ENCODE measurements at regions not wholly inside any gene's neighbourhood (a gene's known extent, or its start where the extent isn't known, plus 50 kb on each side); places are given as distances from the start of the nearest gene placed in this dataset.

DNA sequence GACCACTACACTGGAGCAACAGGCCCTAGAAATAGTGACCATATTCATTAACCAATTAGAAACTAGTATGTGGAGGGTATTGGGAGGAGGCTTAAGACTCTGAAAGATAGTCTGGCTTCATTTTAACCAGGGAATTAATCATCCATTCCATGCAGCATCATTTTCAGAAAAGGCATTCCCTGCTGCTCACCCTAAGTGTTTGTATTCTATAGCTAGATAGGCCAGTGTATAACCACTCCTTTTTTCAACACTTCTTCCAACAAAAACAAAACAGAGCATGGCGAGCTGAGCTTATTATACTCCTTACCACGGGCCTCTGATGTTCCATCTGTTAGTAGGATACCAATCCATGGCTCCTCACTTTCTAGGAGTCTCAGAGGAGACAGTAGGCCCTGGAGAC, 112.0 kb upstream of the PKDCC start:
- whole genome bisulfite sequencing, 3 donors: 57 to 82% (median 68%) methylated on average over 2 of the region's 2 CpGs
- H3K27ac ChIP-seq (ENCODE audit: low read depth, low read length): no peak overlapping the region

DNA sequence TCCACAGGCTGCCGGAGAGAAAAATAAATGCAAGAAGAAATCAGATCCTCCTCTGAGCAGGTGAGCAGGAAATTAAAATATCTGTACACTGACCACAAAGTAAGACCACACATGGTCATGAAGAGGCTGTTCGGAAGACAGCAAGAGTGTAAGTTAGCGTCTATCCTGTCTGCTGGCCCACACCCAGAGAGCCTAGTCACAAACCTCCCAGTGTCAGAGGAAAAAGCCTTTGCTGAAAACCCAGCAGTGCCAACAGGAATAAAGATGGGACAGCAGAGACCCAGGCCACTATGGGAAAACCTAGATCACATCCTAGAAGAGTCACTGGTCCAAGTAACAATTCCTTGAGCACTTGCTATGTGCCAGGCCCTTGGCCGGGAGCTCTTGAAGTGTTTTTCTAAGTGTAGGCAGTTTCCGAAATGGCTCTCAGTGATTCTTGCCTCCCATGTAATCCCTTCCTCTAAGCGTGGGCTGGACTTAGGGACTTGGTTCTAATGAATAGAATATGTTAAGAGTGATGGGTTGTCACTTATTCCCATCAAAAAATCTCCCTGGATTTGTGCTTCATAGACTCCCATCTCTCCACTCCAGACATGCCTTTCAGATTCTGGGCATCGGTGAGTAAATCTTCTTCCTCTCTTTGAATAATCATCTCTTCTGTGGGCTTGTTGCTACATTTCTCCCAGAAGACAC, 110.9 kb upstream of the PKDCC start:
- H3K27ac ChIP-seq (ENCODE audit: low read depth, low read length): no peak overlapping the region

DNA sequence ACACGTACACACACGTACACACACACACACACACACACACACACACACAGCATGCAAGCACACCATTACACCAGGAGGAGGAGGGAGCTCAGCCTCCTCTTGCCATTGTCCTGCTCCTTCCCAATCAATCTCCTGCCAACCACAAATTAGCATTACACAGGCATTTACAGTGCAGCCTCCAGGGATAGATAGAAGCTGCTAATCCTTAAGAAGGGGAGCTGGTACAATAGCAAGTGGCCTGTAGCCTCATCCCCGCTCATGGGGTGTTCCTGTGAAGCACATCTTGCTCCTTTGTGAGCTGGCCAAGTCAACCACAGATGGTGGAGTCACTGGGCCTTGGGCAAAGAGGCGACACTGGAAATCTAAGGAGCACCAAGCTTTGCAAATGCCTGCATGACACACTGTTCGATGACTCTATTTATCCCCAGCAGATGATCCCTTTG, 110.3 kb upstream of the PKDCC start:
- WGBS, 3 donors: 66 to 74% (median 69%) methylated on average over 5 of the region's 5 CpGs

More for the DNA sequence above, 110.9 kb upstream of the PKDCC start:
- 78 to 86% (median 84%) methylated on average over 7 of the region's 7 CpGs for WGBS, 3 donors

DNA sequence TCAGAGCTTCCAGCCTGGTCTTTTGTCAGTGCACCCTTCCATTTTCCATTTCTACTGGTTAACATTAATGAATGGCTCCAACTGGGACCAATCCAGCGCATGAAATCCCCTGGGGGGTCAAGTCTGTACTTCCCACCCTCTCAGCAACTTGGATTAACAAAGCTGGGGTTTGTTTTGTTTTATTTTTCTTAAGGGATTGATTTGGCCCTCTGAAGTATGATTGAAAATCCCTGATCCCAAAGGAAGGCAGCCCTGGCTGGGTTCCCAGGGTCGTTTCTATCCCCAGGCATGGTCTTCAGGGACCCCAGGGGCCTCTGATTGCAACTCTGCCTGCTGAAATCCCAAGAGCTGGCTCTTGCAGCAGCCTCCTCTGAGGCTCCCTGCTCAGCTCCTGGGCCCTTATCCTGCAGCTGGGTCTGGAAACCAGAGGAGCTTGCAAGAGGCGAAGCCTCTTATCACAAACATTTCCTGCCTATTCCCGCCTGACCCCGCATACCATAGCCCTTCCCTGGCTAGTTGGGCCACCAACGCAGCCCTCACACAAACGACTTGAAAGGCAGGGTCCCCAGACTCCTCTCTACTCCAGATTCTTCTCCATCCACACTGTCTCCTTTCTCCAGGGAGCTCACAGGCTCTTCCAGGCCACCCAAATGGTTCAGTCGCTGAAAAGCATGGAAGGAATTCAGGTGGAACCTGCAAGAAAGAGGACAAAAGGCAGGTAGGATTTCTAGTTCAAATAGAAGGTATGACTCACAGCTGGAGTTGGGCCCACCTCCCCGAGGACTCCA, 109.7 kb upstream of the PKDCC start:
- H3K27ac ChIP-seq (ENCODE audit: low read depth, low read length): no peak overlapping the region

More for the DNA sequence above, 110.3 kb upstream of the PKDCC start:
- H3K27ac ChIP-seq (ENCODE audit: low read depth, low read length): no peak overlapping the region

DNA sequence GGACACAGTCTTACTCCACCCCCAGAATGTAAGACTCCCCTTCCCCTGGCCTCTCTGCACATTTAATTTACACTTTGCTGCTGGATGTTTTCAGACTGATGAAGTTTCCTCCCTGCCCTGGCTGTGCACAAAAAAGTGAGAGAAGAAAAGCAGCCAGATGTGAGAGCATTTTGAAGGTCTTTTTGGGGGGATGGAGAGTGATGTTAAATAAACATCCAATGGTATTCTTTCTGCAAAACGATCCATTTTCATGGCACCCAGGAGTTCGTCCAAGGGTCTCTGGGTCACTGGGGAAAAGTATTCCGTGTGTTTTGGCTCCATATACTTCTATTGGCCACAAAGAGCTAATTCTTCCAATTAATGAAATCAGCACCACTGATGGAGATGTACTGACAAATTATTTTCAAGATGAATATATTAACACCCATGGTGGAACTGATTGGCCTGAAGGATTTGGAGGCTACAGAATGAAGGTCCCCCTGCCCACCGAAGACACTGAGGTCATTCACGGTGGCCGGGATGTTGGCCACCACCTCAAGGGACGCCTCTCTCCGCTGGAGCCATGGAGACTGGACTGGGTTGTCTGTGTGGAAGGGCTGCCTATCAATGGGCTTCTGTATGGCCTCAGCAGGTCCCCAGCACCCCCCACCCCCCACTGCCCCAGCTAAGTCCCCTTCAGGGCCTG, 107.6 kb upstream of the PKDCC start:
- 56 to 60% (median 60%) methylated on average over 8 of the region's 8 CpGs for WGBS, 3 donors
- H3K27ac ChIP-seq (ENCODE audit: low read depth, low read length): no peak overlapping the region

More for the DNA sequence above, 109.7 kb upstream of the PKDCC start:
- WGBS, 3 donors: 34 to 44% (median 44%) methylated on average over 9 of the region's 9 CpGs

DNA sequence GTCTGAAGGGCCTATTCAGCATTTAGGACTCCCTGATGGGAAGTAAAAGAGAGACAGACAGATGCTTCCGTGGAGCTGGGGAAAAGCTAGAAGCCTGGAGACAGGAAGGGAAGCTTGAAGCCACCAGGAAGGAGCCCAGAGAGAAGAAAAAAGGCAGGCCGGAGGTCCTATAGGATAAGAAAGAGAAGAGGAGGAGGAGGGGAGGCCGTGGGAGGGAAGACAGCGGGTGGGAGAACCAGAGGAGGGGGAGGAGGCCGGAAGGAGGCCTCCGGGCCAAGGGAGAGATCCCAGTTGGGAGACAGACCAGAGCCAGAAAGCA, 107.1 kb upstream of the PKDCC start:
- WGBS, 3 donors: 37 to 53% (median 41%) methylated on average over 6 of the region's 6 CpGs
- no peak overlapping the region for H3K27ac ChIP-seq (ENCODE audit: low read depth, low read length)

DNA sequence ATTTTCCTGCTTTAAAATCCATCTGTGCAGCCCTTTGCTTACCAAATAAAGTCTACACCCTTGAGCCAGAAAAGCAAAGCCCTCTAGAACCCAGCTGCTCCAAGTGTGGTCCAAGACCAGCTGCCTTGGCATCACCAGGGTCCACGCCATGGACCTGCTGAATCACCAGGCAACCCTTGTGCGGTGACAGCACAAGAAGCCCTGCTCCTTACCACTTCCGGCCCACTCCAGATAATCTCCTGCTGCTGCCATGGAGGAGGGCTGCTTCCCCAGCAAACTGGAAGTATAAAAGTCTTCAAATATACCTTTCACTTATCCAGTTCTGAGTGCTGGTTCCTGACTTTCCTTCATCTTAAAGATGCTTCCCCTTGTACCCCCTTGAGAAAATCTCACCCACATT, 106.0 kb upstream of the PKDCC start:
- 70 to 92% (median 78%) methylated on average over 3 of the region's 3 CpGs for WGBS, 3 donors
- no peak overlapping the region for H3K27ac ChIP-seq (ENCODE audit: low read depth, low read length)

DNA sequence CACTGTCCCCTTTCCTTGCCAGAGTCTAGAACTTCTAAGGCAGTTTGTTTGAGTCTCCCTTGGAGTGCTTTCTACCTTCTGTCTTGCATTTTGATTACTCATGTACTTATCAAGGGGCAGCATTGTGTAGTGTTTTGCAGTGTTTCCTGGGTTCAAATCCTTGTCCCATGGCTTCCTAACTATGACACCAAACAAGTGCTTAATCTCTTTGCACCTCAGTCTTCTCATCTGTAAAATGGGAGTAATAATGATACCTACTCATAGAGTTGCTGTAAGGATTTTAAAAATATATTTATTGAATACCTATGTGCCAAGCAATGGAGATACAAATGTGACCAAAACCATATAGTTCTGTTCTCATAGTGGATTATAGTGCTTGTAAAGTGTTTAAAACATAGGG, 105.5 kb upstream of the PKDCC start:
- H3K27ac ChIP-seq (ENCODE audit: low read depth, low read length): no peak overlapping the region

DNA sequence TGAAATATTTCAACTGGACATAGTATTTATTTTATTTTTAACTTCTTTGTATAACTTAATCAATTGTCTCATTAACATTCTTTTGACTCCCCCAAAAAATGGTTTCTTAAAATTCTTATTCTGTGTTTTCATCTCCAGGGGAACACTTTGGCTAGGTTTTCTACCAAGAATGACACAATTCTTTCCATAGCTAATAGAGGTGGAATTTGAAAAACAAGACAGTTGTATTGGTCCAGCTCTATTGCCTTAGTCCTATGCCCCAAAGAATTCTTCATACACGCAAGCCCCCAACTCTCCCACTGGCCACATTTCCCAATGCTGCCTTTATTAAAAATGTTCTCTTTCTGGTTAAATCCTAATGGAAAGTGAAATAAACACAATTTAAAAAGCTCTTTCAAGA, 104.7 kb upstream of the PKDCC start:
- no peak overlapping the region for H3K27ac ChIP-seq (ENCODE audit: low read depth, low read length)
- 61 to 90% (median 67%) methylated on average over 1 of the region's 1 CpG for WGBS, 3 donors

DNA sequence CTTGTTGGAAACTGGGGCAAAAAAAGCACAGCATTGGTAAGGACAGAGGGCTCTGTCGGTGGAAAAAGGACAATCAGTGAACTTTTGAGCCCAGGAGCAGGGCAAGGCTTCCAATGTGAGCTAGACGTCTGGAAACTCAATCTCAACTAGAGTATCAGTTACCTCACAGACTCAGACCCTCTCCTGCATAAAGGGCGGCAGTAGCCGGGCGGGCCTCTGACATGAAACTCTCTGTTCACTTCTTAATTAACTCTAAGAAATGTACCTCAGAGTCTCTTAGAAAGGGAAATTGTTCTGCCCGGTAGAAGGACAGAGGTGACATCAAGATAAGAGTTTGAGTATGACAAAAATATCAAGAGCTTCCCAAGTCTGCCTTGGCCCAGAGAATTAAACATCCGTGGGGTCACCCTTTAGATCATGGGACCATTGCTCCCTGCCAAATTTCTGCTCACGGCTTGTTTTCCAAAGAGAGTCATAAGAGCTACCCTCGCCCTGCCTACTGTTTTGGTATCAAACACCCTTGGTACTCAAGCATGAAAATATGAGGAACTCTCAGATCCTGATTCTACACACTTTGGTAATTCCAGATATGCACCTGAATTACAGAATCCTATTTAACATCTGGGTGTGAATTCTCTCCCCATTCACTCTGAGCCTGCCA, 103.5 kb upstream of the PKDCC start:
- WGBS, 3 donors: 77 to 85% (median 82%) methylated on average over 9 of the region's 9 CpGs
- H3K27ac ChIP-seq (ENCODE audit: low read depth, low read length): no peak overlapping the region

DNA sequence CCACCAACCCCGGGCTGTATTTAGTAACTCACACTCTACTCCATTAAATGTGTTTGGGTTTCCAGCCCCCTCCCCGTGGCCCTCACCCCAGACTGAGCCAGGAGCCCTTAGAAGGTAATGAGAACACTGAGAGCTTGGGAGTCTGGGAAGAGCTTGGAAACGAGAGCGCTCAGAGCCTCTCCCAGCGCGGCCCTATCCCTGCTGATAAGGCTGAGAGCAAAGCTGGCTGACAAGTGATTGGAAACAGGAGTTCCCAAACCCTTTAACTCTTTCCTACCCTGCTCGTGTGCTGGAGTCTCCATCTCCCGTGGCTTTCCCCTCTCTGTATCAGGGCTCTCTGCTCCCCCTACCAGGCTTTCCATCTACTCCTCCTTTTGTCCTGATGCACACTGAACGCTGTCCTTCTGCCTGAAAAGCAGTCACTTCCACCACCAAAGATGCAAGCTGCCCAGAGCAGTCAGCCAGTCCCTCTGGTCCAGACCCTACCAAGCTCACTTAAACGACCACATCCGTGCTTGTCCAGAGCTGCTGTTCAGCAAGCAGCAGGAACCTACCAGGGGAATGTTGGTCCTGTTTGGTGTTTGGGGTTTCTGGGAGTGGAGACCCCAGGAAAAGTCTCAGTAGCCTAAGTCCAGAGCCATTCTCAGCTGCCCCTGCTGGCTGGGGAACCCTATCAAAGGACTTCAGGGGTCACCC, 100.0 kb upstream of the PKDCC start:
- 17 to 38% (median 27%) methylated on average over 11 of the region's 11 CpGs for WGBS, 3 donors
- no peak overlapping the region for H3K27ac ChIP-seq (ENCODE audit: low read depth, low read length)

DNA sequence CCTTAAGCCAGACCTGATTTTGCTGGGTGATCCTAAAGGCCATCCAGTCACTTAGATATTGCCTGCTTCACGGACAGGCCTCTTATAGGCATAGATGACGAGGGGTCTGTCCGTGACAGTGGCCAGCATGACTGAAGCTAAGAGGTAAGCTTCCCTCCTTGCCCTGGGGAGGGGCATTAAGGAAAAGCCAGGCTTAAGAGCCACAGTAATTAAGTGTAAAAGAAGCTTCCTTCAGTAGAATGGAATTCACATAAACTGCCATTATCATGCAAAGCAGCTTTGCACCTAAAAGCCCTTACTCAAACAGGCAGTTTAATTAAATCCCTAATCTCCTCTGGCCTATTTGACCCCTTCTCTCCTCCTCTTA, 99.4 kb upstream of the PKDCC start:
- WGBS, 3 donors: 74 to 92% (median 88%) methylated on average over 3 of the region's 3 CpGs
- H3K27ac ChIP-seq (ENCODE audit: low read depth, low read length): no peak overlapping the region

DNA sequence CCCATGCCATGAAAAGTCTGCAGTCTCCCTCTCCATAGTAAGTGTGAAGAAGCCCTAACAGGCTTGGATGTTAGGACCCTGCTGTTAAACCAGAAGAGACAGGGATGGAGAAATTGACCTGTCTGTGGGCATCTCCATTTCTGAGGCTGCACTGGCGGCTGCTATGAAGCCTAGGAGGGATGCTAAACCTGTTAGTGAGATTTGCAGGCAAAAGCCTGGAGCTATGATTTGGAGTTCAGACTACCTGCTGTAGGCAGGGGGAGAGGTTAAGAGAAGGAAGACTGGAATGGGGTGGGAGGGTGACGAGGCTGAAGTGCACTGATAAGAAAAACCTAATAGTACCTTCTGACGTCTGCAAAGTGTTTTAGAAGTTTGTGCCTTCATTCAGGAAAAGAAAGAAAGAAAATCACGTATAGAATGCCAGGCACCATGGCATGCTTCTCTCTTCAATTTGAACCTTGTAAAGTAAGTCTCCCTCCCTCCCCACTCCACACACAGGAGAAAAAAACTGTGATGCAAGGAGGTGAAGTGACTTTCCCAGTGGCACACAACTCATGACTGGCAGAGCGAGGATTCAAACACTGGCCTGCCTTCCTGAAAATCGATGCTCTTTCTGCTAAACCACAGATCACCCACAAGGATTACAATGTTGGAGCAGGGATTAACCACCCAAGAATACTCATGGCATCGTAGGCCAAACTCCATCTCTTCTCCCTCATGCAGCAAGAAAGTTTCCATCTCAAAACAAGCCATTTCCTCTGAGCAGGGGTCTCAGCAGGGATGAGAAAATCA, 98.5 kb upstream of the PKDCC start:
- 67 to 76% (median 68%) methylated on average over 7 of the region's 7 CpGs for WGBS, 3 donors
- no peak overlapping the region for H3K27ac ChIP-seq (ENCODE audit: low read depth, low read length)

DNA sequence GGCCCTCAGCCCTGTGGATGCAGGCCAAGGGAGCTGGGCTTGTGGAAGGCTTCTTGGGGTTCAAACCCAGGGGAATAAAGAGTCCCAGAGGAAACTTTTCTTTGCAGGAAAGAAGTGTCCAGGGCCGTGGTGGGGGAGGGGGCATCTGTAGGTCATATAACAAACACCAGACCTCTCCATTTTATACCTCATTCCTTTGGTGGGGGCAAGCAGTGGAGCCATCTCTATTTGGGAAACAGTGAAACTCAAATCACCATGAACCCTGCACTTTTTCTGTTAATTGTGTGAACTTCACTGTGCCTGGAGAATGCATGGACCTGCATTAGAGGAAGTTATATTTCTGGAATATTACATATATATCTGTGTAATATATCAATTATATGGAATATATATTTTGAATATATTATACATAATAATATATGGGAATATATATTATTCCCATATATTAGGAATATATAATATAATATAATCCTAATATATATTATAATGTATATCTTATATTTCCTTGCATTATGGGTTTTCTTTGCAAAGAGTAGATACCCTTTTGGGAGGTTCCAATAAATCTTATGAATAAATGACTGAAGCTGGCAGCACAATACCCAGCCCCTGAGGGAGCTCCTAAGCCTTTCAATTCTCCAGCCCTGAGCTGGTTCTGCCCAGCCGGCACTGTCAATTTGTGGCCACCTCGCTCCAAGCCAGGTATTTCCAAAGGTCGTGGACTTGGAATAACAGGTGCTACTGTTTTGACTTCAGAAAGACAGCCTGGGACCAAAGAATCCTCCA, 97.7 kb upstream of the PKDCC start:
- WGBS, 3 donors: 58 to 87% (median 83%) methylated on average over 4 of the region's 4 CpGs
- H3K27ac ChIP-seq (ENCODE audit: low read depth, low read length): no peak overlapping the region

DNA sequence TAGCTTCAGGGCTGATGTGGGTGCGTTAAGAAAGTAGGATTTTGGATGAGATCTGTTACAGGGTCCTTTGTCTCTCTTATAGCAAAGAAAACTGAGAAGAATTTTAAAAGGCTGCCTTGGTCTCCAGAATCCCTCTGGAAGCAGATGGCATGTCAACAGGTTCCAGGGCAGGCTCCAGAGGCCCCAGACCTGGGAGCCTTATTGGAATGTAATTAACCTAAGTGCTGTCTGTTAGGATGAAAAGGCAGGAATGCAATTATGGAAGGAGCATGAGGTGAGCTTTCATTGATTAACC, 97.2 kb upstream of the PKDCC start:
- 57 to 96% (median 94%) methylated on average over 1 of the region's 1 CpG for WGBS, 3 donors
- H3K27ac ChIP-seq (ENCODE audit: low read depth, low read length): no peak overlapping the region

DNA sequence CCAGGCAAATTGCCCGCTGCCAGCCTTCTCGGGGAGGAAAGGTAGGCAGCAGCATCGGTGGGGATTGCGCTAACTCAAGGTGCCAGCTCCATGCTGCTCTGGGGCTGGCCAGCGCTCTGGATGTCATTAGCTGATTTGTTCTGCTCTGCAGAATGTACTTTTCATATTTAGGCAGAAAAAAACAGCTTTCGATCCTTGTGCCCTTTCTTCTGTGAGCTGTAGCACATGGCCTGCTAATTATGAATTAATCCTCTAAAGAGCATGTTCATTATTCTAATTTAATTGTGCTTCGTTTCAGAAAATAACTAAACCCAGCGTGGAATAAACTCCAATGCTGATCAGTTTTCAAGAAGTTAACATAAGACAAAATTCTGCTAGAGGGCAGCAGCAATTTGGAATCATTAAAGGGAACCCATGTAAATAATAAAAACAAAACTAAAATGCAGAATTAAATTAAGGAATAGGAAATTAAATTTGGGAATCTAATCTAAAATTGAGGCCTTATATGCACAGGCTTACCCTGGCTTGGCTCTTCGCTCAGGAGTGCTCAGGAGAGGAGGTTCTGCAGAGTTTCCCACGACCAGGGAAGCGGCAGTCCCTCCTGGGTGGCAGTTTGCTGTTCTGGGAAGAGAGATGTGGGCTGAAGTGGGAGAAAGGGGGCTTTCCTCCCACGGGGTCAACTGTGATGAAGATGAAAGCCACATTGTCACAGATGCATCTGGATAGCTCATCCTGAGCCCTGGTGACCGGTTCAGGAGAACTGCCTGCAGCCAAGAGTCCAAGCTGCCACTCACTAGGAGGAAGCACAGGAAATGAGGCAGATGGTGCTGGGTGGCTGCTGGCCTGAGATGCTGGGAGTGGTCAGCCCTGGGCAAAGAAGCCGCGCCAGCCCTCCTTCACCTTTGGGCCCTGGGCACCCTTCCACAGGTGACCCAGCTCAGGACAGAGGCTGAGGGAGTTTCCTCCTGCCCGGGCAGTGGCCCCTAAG, 93.2 kb upstream of the PKDCC start:
- WGBS, 3 donors: 81 to 88% (median 87%) methylated on average over 16 of the region's 16 CpGs
- H3K27ac ChIP-seq (ENCODE audit: low read depth, low read length): no peak overlapping the region

Data from adipose tissue (tissue), 3 donors.